K562 (cell line): ENCODE measurements at regions not wholly inside any gene's neighbourhood (a gene's known extent, or its start where the extent isn't known, plus 50 kb on each side); places are given as distances from the start of the nearest gene placed in this dataset.

Experiments used
- ARID2 ChIP-seq: fragments of 450-650 bp; IDR thresholded peaks from 2 replicates; pipeline ENCODE4 v1.6.1; 2017; ENCODE audit warnings: antibody characterized with exemption, mild to moderate bottlenecking
- CBX2 ChIP-seq: fragments of 200-600 bp; sonication (generic); IDR thresholded peaks from one replicate; pipeline ENCODE4 v1.6.1; 2012; ENCODE audit warnings: mild to moderate bottlenecking, low read length, inconsistent platforms; ENCODE audit not compliant: insufficient read depth, poor library complexity, severe bottlenecking
- CHD4 ChIP-seq: fragments of 200-600 bp; sonication (generic); IDR thresholded peaks from 3 replicates; pipeline ENCODE4 v1.6.1; 2012; ENCODE audit warnings: low read depth, mild to moderate bottlenecking, mixed read lengths, low read length, inconsistent platforms; ENCODE audit not compliant: insufficient read depth, insufficient replicate concordance, poor library complexity, severe bottlenecking
- CTBP1 ChIP-seq: fragments of 450-650 bp; IDR thresholded peaks from 2 replicates; pipeline ENCODE4 v1.6.1; 2016; ENCODE audit warnings: borderline replicate concordance
- ELK1 ChIP-seq: sonication (generic); formaldehyde crosslinking; IDR thresholded peaks from 2 replicates; pipeline ENCODE4 v1.8.1; 2022; ENCODE audit warnings: missing genetic modification reagents
- HDAC2 ChIP-seq: fragments of 450-650 bp; IDR thresholded peaks from 2 replicates; pipeline ENCODE4 v1.6.1; 2016; ENCODE audit warnings: mild to moderate bottlenecking
- MYC ChIP-seq, 2 experiments: fragments of 250-450 bp in 1 of 2; sonication (Bioruptor Pico) in 1 of 2; IDR thresholded peaks; 2 replicates each; pipeline versions ENCODE4 v1.5.1 to v1.6.1; 2012 to 2021; ENCODE audit warnings: low read depth in 2 of 2, borderline replicate concordance in 1 of 2, improper control_type of control experiment in 1 of 2, low read length in 1 of 2, mild to moderate bottlenecking in 1 of 2, moderate library complexity in 1 of 2
- SETDB1 ChIP-seq: IDR thresholded peaks from one replicate; pipeline ENCODE4 v1.6.1; 2012; ENCODE audit warnings: low read length, control low read depth, inconsistent platforms
- SMAD1 ChIP-seq: fragments of 150-350 bp; IDR thresholded peaks from 2 replicates; pipeline ENCODE4 v1.6.1; 2014; ENCODE audit warnings: low read length, low read depth; ENCODE audit not compliant: partially characterized antibody
- TFAP4 ChIP-seq: sonication (generic); formaldehyde crosslinking; IDR thresholded peaks from 2 replicates; pipeline ENCODE4 v1.8.0; 2022; ENCODE audit warnings: missing genetic modification reagents, mild to moderate bottlenecking, moderate library complexity, borderline replicate concordance
- TF ChIP-seq, protein P1 (sequence below): sonication (generic); formaldehyde crosslinking; IDR thresholded peaks from 2 replicates; pipeline ENCODE4 v1.8.1; 2023; ENCODE audit warnings: mild to moderate bottlenecking, missing genetic modification reagents, moderate library complexity

DNA sequence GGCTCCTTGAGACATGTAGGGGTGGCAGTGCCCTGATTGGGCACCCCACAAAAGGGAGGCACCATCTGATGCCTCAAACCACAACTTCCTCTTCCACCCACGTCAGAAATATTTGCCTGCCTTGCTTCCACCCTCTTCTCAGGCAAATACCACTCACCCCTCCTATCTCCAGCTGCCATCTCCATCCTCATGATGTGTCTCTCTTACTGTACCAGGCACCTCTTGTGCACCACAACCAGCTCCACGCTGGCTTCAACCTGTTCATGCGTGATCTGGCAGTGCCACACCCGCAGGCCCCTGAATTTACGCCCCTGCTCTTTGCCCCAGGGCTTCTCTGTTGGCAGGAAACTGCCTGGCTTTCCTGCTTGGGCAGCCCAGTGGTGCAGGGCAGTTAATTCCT lies 87.8 kb upstream of the HSPA9 start:
- TF ChIP-seq ELK1 (CRISPR knock-in tag): no peak
- peak; percentile 51; the same call in 1 of the 2 replicates for TF ChIP-seq TFAP4 (CRISPR knock-in tag)
- TF ChIP-seq CTBP1: peak; percentile 75
- TF ChIP-seq CHD4: no peak
- TF ChIP-seq CBX2: no peak
- TF ChIP-seq, protein P1, sequence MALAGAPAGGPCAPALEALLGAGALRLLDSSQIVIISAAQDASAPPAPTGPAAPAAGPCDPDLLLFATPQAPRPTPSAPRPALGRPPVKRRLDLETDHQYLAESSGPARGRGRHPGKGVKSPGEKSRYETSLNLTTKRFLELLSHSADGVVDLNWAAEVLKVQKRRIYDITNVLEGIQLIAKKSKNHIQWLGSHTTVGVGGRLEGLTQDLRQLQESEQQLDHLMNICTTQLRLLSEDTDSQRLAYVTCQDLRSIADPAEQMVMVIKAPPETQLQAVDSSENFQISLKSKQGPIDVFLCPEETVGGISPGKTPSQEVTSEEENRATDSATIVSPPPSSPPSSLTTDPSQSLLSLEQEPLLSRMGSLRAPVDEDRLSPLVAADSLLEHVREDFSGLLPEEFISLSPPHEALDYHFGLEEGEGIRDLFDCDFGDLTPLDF: no peak
- TF ChIP-seq SMAD1: no peak
- TF ChIP-seq MYC (IDR thresholded peaks at IDR 0.05; ENCODE audit: low read depth, low read length): no peak
- TF ChIP-seq MYC (CRISPR knock-in tag; IDR thresholded peaks at IDR 0.05; ENCODE audit: borderline replicate concordance, low read depth): no peak
- no peak for TF ChIP-seq SETDB1
- TF ChIP-seq ARID2: no peak
- TF ChIP-seq HDAC2: no peak
